Heart left ventricle (tissue), 16 donors: ENCODE measurements at regions not wholly inside any gene's neighbourhood (a gene's known extent, or its start where the extent isn't known, plus 50 kb on each side); places are given as distances from the start of the nearest gene placed in this dataset.

ENCODE experiments used
- ATAC-seq, 4 donors: fragments of 200-7000 bp; cut with Tn5 transposase; one replicate each; pipeline ENCODE4 v1.9.1; 2020 to 2022; ENCODE audit warnings: moderate library complexity in 4 of 4, mild to moderate bottlenecking in 3 of 4, moderate number of reproducible peaks in 1 of 4
- DNase-seq, 5 donors: peaks; one replicate each; pipeline ENCODE4 v3.0.0-alpha.2; 2020
- H3K27ac ChIP-seq, 12 donors: fragments of 200-600 bp; sonication (generic) in 4 of 12; one replicate each; pipeline versions ENCODE4 v1.5.0 to v1.8.0; 2016 to 2022; ENCODE audit warnings: mild to moderate bottlenecking in 2 of 12
- H3K27me3 ChIP-seq, 9 donors: fragments of 200-600 bp; sonication (generic) in 2 of 9; one replicate each; pipeline versions ENCODE4 v1.5.1 to v1.8.0; 2016 to 2022; ENCODE audit warnings: mild to moderate bottlenecking in 3 of 9
- H3K36me3 ChIP-seq, 9 donors: fragments of 200-600 bp; sonication (generic) in 2 of 9; one replicate each; pipeline versions ENCODE4 v1.5.0 to v1.8.0; 2018 to 2022; ENCODE audit warnings: mild to moderate bottlenecking in 2 of 9
- H3K4me1 ChIP-seq, 12 donors: fragments of 200-600 bp; sonication (generic) in 4 of 12; one replicate each; pipeline versions ENCODE4 v1.5.0 to v1.8.0; 2016 to 2022; ENCODE audit warnings: mild to moderate bottlenecking in 3 of 12
- H3K4me3 ChIP-seq, 12 donors: fragments of 200-600 bp; sonication (generic) in 4 of 12; one replicate each; pipeline versions ENCODE4 v1.5.0 to v1.8.0; 2017 to 2022; ENCODE audit warnings: mild to moderate bottlenecking in 9 of 12, moderate library complexity in 4 of 12
- H3K9me3 ChIP-seq, 12 donors: fragments of 200-600 bp; sonication (generic) in 4 of 12; one replicate each; pipeline versions ENCODE4 v1.5.0 to v1.8.0; 2016 to 2022; ENCODE audit warnings: mild to moderate bottlenecking in 1 of 12
- CTCF ChIP-seq, 12 donors: fragments of 200-600 bp; sonication (generic) in 4 of 12; IDR thresholded peaks; one replicate each; pipeline versions ENCODE4 v1.5.0 to v1.8.0; 2018 to 2022; ENCODE audit warnings: antibody characterized with exemption in 12 of 12, mild to moderate bottlenecking in 5 of 12
- POLR2A ChIP-seq, 2 donors: fragments of 450-650 bp; IDR thresholded peaks; one replicate each; pipeline ENCODE4 v1.6.1; 2017; ENCODE audit warnings: antibody characterized with exemption in 2 of 2, mild to moderate bottlenecking in 2 of 2, moderate library complexity in 2 of 2
- WGBS, 4 donors: extraction: QIAGEN DNeasy Blood & Tissue Kit in 2 of 4; methylation state at CpG; one replicate each; pipeline versions ENCODE4 v1.1.5 to v1.1.7; 2013 to 2018; 5-methylcytosine and 5-hydroxymethylcytosine counted together
- intact Hi-C, 10 donors: fragments of 100-400 bp; cut with DNase I; formaldehyde crosslinking; loops; one replicate each; pipeline versions ENCODE4 v1.11.1 to v1.14.2; 2022
- donor health status: ischemic (EF 13 %, LVEDD 7.1; RV severe dilation, severe dysfunction).
- donor health status: healthy with polysubstance abuse.
- donor health status: DM: no; HTN: yes; CAD: no.
- donor health status: DM: no; HTN: no; CAD: no.
- donor health status: ischemic (EF 25% LVEDD 6.9; RV normal size, moderate dysfunction).
- donor health status: ischemic (EF 25% LVEDD 5.7; RV mildly dilated, moderate dysfunction).
- donor health status: healthy.
- donor health status: DM: yes; HTN: yes; CAD: no.
- donor health status: ischemic (EF 35%, LVEDD 5.7; RV mildly dilated, moderate dysfunction).
- donor health status: nonischemic (EF 11% LVEDD 7.7; RV severe dilation, severe dysfunction).
- donor health status: DM: yes; HTN: yes; CAD: no.
- donor health status: PGD.
- donor health status: ischemic (EF 29% LVEDD 5.4; RV normal size, mild dysfunction).
- donor health status: nonischemic (EF 23%, LVEDD 6.1; RV moderate dilation, normal function).

DNA sequence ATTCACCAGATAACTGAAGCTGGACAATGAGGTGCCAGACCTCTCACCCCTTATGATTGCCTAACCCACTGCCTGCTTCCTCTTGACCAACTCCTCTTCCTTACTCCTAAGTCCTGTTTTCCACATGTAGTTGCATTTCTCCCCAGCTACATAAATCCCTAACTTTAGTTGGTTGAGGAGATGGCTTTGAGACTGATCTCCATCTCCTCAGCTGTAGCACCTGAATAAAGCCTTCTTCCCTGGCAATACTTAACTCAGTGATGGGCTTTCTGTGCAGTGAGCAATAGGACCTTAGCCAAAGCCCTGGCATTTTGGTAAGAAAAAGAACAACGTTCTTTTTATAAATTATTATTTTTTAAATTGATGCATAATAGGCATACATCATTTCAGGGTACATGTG is 691.1 kb downstream of the MATN1 start:
- no peaks in the 10 kb centered on the region for H3K9me3 ChIP-seq
- H3K4me1 ChIP-seq, result no peaks in the 10 kb centered on the region
- TF ChIP-seq CTCF (IDR thresholded peaks at IDR 0.05), result no peak
- TF ChIP-seq POLR2A (IDR thresholded peaks at IDR 0.05), result no peak
- DNase-seq (no peak), ATAC-seq (no peak)
- H3K27me3 ChIP-seq, result peaks cover 0 to 18% (median 0%) of the 10 kb centered on the region in 9 donors
- WGBS, 4 donors, result 81 to 83% (median 82%) methylated on average over 1 of the region's 1 CpG
- intact Hi-C loops, result no loop called here
- H3K36me3 ChIP-seq, result no peaks in the 10 kb centered on the region
- H3K4me3 ChIP-seq, result no peak overlapping the region
- H3K27ac ChIP-seq, result no peak overlapping the region

- H3K27me3 ChIP-seq, result peaks cover 0 to 9% (median 3%) of the 10 kb centered on the region in 9 donors
- intact Hi-C loops, result no loop called here
- H3K36me3 ChIP-seq, result no peaks in the 10 kb centered on the region
- no peaks in the 10 kb centered on the region for H3K4me1 ChIP-seq
- DNase-seq, result no peak
- 59 to 70% (median 61%) methylated on average over 1 of the region's 1 CpG for WGBS, 4 donors
- peaks cover 0 to 3% (median 0%) of the 10 kb centered on the region in 12 donors for H3K9me3 ChIP-seq
- no peak for TF ChIP-seq POLR2A (IDR thresholded peaks at IDR 0.05)
- TF ChIP-seq CTCF (IDR thresholded peaks at IDR 0.05), result no peak
- no peak overlapping the region for H3K27ac ChIP-seq
- H3K4me3 ChIP-seq, result no peak overlapping the region
- no peak for ATAC-seq
Measured at GRCh38 chr1:30029677-30030076, 693.7 kb downstream of the MATN1 start.

DNA sequence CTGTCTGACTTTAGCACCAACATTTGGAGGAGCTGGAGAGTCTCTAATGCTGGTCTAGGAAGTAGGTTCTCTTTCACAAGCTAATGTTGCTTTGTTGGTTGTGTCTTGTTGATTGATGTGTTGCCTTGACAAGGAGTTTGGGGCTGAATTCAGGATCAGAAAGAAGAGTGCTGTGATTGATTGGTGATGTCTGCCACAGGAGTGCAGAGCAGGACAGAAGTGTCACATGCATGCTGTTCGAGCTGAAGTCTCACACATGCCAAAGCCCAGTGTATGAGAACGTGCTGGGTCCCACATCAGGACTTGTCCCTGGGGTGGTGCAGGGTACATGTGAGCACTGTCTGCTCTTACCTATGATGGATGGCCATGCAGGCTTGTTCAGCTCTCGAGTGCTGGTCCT is 694.4 kb downstream of the MATN1 start:
- no peak overlapping the region for H3K27ac ChIP-seq
- intact Hi-C loops, result no loop called here
- no peak for TF ChIP-seq POLR2A (IDR thresholded peaks at IDR 0.05)
- DNase-seq (no peak), ATAC-seq (no peak)
- 42 to 58% (median 53%) methylated on average over 3 of the region's 3 CpGs for whole genome bisulfite sequencing, 4 donors
- H3K4me1 ChIP-seq, result no peaks in the 10 kb centered on the region
- peaks cover 0 to 3% (median 0%) of the 10 kb centered on the region in 12 donors for H3K9me3 ChIP-seq
- peaks cover 0 to 11% (median 4%) of the 10 kb centered on the region in 9 donors for H3K27me3 ChIP-seq
- H3K36me3 ChIP-seq, result no peaks in the 10 kb centered on the region
- H3K4me3 ChIP-seq, result no peak overlapping the region

DNA sequence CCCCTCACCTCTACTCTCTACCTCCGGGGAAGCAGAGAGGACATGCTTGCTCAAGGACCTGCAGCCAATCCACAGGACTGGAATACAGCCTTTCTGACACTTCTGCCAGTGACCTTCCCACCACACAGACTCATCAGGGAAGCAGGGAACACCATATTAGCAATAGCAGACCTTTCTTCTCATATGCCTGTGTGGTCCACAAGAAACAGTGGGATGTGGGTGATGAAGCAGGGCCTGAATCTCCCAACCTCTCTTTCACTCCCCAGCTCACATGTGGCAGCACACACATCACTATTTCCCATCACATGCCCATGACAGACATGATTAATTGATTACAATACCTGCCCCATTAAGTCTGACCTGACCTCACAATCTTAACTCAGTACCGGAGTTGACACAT is 695.1 kb downstream of the MATN1 start:
- WGBS, 4 donors, result 73 to 83% (median 78%) methylated on average over 2 of the region's 2 CpGs
- peaks cover 0 to 15% (median 8%) of the 10 kb centered on the region in 9 donors for H3K27me3 ChIP-seq
- intact Hi-C loops, result no loop called here

More for the DNA sequence above, 695.1 kb downstream of the MATN1 start:
- Histone ChIP-seq H3K27ac (no peak overlapping the region), H3K4me3 (no peak overlapping the region), H3K9me3 (peaks cover 0 to 3% (median 0%) of the 10 kb centered on the region in 12 donors), H3K36me3 (no peaks in the 10 kb centered on the region), H3K4me1 (no peaks in the 10 kb centered on the region)
- DNase-seq (no peak), ATAC-seq (no peak)
- TF ChIP-seq POLR2A (IDR thresholded peaks at IDR 0.05), result no peak
- TF ChIP-seq CTCF (IDR thresholded peaks at IDR 0.05), result no peak
